ENCODE measurements at regions not wholly inside any gene's neighbourhood (a gene's known extent, or its start where the extent isn't known, plus 50 kb on each side); places are given as distances from the start of the nearest gene placed in this dataset.

DNA sequence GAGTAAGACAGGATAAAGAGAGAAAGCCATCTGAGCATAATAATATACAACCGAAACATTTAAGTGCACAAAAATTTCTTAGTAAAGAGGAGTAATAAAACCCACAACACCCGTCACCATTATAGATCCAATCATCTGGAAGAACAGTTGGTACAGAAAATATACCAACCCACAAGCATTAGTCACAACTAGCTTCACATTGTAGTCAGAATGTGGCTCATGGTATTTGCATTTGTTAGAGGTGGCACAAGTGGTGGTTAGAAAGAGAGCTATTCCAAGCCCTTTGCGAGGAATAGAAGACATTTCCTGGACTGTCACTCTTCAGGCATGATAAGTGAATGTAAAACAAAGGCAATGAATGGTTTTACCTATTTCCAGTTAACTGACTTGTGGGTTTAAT, 677.5 kb upstream of the ST8SIA4 start:
- no peak for TF ChIP-seq SUZ12 (IDR thresholded peaks at IDR 0.05)
- no peak for TF ChIP-seq BHLHE40 (IDR thresholded peaks at IDR 0.05; ENCODE audit: borderline replicate concordance)
- no peak for TF ChIP-seq FOXA1 (IDR thresholded peaks at IDR 0.05)
- no peak for TF ChIP-seq FOXM1 (IDR thresholded peaks at IDR 0.05; ENCODE audit: borderline replicate concordance)
- TF ChIP-seq FOXK2 (IDR thresholded peaks at IDR 0.05): no peak
- TF ChIP-seq ELF4 (IDR thresholded peaks at IDR 0.05): no peak
- TF ChIP-seq ZNF384 (IDR thresholded peaks at IDR 0.05): no peak
- no peak for TF ChIP-seq HDGF (IDR thresholded peaks at IDR 0.05; ENCODE audit: borderline replicate concordance)

Measured in HEK293T (cell line).